Adrenal gland (tissue), 9 donors: ENCODE measurements at regions not wholly inside any gene's neighbourhood (a gene's known extent, or its start where the extent isn't known, plus 50 kb on each side); places are given as distances from the start of the nearest gene placed in this dataset.

Experiments used
- DNase-seq, 7 donors: peaks; one replicate each; pipeline ENCODE4 v3.0.0-alpha.2; 2019 to 2020
- H3K27ac ChIP-seq, 5 donors: fragments of 200-600 bp; sonication (generic) in 4 of 5; 1 replicate in 3 of 5; 2 replicates in 2 of 5; pipeline versions ENCODE4 v1.5.1 to v1.8.0; 2016 to 2020; ENCODE audit warnings: mild to moderate bottlenecking in 1 of 5
- H3K27me3 ChIP-seq: fragments of 200-600 bp; 2 replicates; pipeline ENCODE4 v1.8.0; 2021
- H3K36me3 ChIP-seq, 2 donors: fragments of 200-600 bp; replicated peaks in 1 of 2; 1 replicate in 1 of 2; 2 replicates in 1 of 2; pipeline versions ENCODE4 v1.5.1 to v1.8.0; 2018 to 2022
- H3K4me1 ChIP-seq, 2 donors: fragments of 200-600 bp; replicated peaks in 1 of 2; 1 replicate in 1 of 2; 2 replicates in 1 of 2; pipeline versions ENCODE4 v1.5.1 to v1.8.0; 2018 to 2021
- H3K4me3 ChIP-seq, 4 donors: fragments of 200-600 bp; sonication (generic) in 3 of 4; one replicate each; pipeline ENCODE4 v1.5.1; 2016 to 2018
- H3K9me3 ChIP-seq, 3 donors: fragments of 200-600 bp; sonication (generic) in 1 of 3; replicated peaks in 1 of 3; 1 replicate in 2 of 3; 2 replicates in 1 of 3; pipeline versions ENCODE4 v1.5.1 to v1.8.0; 2016 to 2021
- CTCF ChIP-seq, 6 experiments: fragments of 450-650 bp in 4 of 6; fragments of 200-600 bp in 2 of 6; sonication (generic) in 1 of 6; IDR thresholded peaks; 1 replicate in 5 of 6; 2 replicates in 1 of 6; pipeline versions ENCODE4 v1.5.1 to v1.8.0; 2016 to 2021; ENCODE audit warnings: antibody characterized with exemption in 6 of 6, mild to moderate bottlenecking in 2 of 6, moderate library complexity in 1 of 6
- POLR2A ChIP-seq, 2 donors: fragments of 450-650 bp; IDR thresholded peaks; one replicate each; pipeline ENCODE4 v1.6.1; 2017; ENCODE audit warnings: antibody characterized with exemption in 2 of 2, mild to moderate bottlenecking in 2 of 2, moderate library complexity in 1 of 2
- WGBS, 4 donors: extraction: QIAGEN DNeasy Blood & Tissue Kit in 2 of 4; methylation state at CpG; one replicate each; pipeline versions ENCODE4 v1.1.5 to v1.1.7; 2013 to 2017; 5-methylcytosine and 5-hydroxymethylcytosine counted together
- intact Hi-C, 2 donors: fragments of 100-400 bp; cut with DNase I; formaldehyde crosslinking; loops; one replicate each; pipeline versions ENCODE4 v1.14.1 to v1.15.0; 2022 to 2023
- donor health status: healthy with polysubstance abuse.
- donor health status: Bipolar disorder and iron deficiency.
- donor health status: DM: yes; HTN: yes; CAD: no.
- donor health status: DM: no; HTN: no; CAD: no.
- donor health status: DM: no; HTN: no; CAD: no.

DNA sequence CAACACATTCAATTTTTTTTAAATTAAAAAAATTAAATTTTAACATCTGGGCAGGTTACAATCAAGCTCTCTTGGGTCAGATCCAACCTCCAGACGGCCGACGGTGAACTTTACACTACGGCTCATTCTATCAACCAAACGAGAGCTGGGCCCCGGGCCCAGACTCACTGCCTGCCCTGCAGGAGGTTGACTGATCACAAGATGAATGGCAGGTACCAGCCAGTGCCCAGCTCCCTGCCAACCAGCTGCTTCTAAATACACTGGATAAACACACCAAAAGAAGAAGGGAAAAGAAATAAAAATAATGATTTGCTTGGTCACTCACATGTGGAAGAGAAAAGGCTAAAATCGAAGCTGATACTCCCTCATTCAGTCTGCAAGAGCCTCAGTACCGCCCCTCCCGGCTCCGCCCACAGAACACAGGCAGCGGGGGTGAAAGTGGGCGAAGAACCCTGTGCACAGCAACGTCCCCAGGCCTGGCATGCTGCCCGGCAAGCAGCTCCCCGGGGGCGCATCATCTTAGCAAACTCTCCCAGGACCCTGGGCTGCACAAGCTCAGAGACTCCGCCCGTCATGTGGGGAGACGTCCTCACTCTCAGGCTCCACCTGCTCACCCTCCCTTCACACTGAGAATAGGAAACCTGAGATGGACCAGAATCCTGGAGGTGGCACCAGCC, 303.4 kb downstream of the SHANK2 start:
- TF ChIP-seq POLR2A (IDR thresholded peaks at IDR 0.05) (no peak), CTCF (IDR thresholded peaks at IDR 0.05) (no peak)
- Histone ChIP-seq H3K9me3 (no peaks in the 10 kb centered on the region), H3K4me1 (no peaks in the 10 kb centered on the region), H3K27ac (no peak overlapping the region), H3K4me3 (no peak overlapping the region), H3K27me3 (peaks cover 4% of the 10 kb centered on the region), H3K36me3 (no peaks in the 10 kb centered on the region)
- DNase-seq: no peak
- WGBS, 4 donors: 64 to 72% (median 71%) methylated on average over 18 to 19 of the region's 19 CpGs
- intact Hi-C loops: no loop called here

DNA sequence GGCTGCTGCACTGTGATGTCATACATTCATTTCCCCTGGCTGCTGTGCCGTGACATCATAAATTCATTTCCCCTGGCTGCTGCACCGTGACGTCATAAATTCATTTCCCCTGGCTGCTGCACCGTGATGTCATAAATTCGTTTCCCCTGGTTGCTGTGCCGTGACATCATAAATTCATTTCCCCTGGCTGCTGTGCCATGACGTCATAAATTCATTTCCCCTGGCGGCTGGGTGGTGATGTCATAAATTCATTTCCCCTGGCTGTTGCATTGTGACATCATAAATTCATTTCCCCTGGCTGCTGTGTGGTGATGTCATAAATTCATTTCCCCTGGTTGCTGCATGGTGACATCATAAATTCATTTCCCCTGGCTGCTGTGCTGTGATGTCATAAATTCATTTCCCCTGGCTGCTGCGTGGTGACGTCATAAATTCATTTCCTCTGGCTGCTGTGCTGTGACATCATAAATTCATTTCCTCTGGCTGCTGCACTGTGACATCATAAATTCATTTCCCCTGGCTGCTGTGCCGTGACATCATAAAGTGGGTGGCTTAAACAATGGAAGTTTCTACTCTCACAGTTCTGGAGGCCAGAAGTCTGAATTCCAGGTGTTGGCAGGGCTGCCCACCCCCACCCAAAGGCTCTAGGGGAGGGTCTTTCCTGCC, 301.1 kb downstream of the SHANK2 start:
- Histone ChIP-seq H3K4me3 (no peak overlapping the region), H3K27ac (no peak overlapping the region), H3K36me3 (no peaks in the 10 kb centered on the region), H3K4me1 (no peaks in the 10 kb centered on the region), H3K27me3 (no peaks in the 10 kb centered on the region), H3K9me3 (no peaks in the 10 kb centered on the region)
- intact Hi-C loops: no loop called here
- TF ChIP-seq CTCF (IDR thresholded peaks at IDR 0.05) (no peak), POLR2A (IDR thresholded peaks at IDR 0.05) (no peak)
- no peak for DNase-seq
- whole genome bisulfite sequencing, 4 donors: 75 to 82% (median 77%) methylated on average over 10 to 11 of the region's 11 CpGs

DNA sequence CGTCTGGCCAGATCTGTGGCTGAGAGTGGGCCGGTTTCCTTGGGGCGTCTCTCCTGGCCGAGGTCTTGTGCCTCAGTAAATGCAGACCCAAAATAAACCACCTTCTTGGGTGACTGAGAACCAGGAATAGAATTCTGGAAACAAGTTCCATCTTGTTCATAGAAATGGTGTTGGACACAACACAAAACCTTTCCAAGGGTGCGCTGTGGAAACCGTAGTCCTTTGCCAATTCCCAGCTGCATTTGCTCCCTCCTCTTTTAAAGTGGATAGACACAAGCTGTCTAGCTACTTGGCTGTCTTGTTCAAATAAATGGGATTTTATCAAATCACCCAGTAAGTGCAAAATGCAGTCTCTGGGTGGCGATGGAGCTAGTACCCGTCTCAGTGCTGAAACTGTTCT, 300.2 kb downstream of the SHANK2 start:
- H3K27me3 ChIP-seq: no peaks in the 10 kb centered on the region

GRCh38 chr11:70953720-70954119, 298.7 kb downstream of the SHANK2 start:
- Histone ChIP-seq H3K4me3 (no peak overlapping the region), H3K36me3 (no peaks in the 10 kb centered on the region), H3K4me1 (no peaks in the 10 kb centered on the region), H3K27ac (no peak overlapping the region), H3K9me3 (no peaks in the 10 kb centered on the region), H3K27me3 (no peaks in the 10 kb centered on the region)
- TF ChIP-seq CTCF (IDR thresholded peaks at IDR 0.05) (no peak), POLR2A (IDR thresholded peaks at IDR 0.05) (no peak)
- no peak for DNase-seq
- 81 to 100% (median 91%) methylated on average over 1 to 6 of the region's 6 CpGs for WGBS, 4 donors
- intact Hi-C loops: no loop called here

More for the DNA sequence above, 300.2 kb downstream of the SHANK2 start:
- no peak for TF ChIP-seq CTCF (IDR thresholded peaks at IDR 0.05)
- TF ChIP-seq POLR2A (IDR thresholded peaks at IDR 0.05): no peak
- H3K4me1 ChIP-seq: no peaks in the 10 kb centered on the region
- intact Hi-C loops: no loop called here
- H3K4me3 ChIP-seq: no peak overlapping the region
- no peaks in the 10 kb centered on the region for H3K36me3 ChIP-seq
- 83 to 86% (median 85%) methylated on average over 7 to 8 of the region's 8 CpGs for WGBS, 4 donors
- DNase-seq: no peak
- H3K27ac ChIP-seq: no peak overlapping the region
- H3K9me3 ChIP-seq: no peaks in the 10 kb centered on the region
